ENCODE measurements at regions not wholly inside any gene's neighbourhood (a gene's known extent, or its start where the extent isn't known, plus 50 kb on each side); places are given as distances from the start of the nearest gene placed in this dataset.
"Not testable (repeated sequence)": the region's sequence is repeated elsewhere in the genome, so short reads cannot be mapped to it uniquely, and the experiment has no call there.

GRCh38 chr7:83824214-83824613 lies 175.3 kb upstream of the SEMA3E start:
- peak; percentile 38 for ATAC-seq

- no peak for ATAC-seq
These were observed 172.9 kb upstream of the SEMA3E start for GRCh38 chr7:83821866-83822265.

- ATAC-seq = no peak
These were observed 171.7 kb upstream of the SEMA3E start for GRCh38 chr7:83820641-83821040.

- no peak for ATAC-seq
These were observed 171.0 kb upstream of the SEMA3E start for GRCh38 chr7:83819911-83820310.

GRCh38 chr7:83814480-83814879 lies 165.5 kb upstream of the SEMA3E start:
- no peak for ATAC-seq

- ATAC-seq = not testable (repeated sequence)
These were observed 163.6 kb upstream of the SEMA3E start for GRCh38 chr7:83812563-83812962.

- no peak for ATAC-seq
These were observed 160.0 kb upstream of the SEMA3E start for GRCh38 chr7:83808982-83809381.

- no peak for ATAC-seq
These were observed 158.8 kb upstream of the SEMA3E start for GRCh38 chr7:83807774-83808173.

GRCh38 chr7:83806538-83806937 lies 157.6 kb upstream of the SEMA3E start:
- ATAC-seq = no peak

GRCh38 chr7:83799333-83799732 lies 150.4 kb upstream of the SEMA3E start:
- no peak for ATAC-seq

GRCh38 chr7:83798489-83798888 lies 149.6 kb upstream of the SEMA3E start:
- ATAC-seq = no peak

GRCh38 chr7:83796760-83797159 lies 147.8 kb upstream of the SEMA3E start:
- no peak for ATAC-seq

- no peak for ATAC-seq
These were observed 145.9 kb upstream of the SEMA3E start for GRCh38 chr7:83794829-83795228.

- ATAC-seq = no peak
These were observed 144.6 kb upstream of the SEMA3E start for GRCh38 chr7:83793558-83793957.

GRCh38 chr7:83791737-83792136 lies 142.8 kb upstream of the SEMA3E start:
- ATAC-seq = no peak

GRCh38 chr7:83786858-83787257 lies 137.9 kb upstream of the SEMA3E start:
- ATAC-seq = no peak

GRCh38 chr7:83782628-83783027 lies 133.7 kb upstream of the SEMA3E start:
- ATAC-seq = no peak

- no peak for ATAC-seq
These were observed 129.1 kb upstream of the SEMA3E start for GRCh38 chr7:83778073-83778443.

GRCh38 chr7:83777406-83778072 lies 128.6 kb upstream of the SEMA3E start:
- ATAC-seq = no peak

- ATAC-seq = no peak
These were observed 120.5 kb upstream of the SEMA3E start for GRCh38 chr7:83769407-83769806.

- ATAC-seq = no peak
These were observed 102.3 kb upstream of the SEMA3E start for GRCh38 chr7:83751217-83751616.

- no peak for ATAC-seq
These were observed 100.6 kb upstream of the SEMA3E start for GRCh38 chr7:83749495-83749894.

- no peak for ATAC-seq
These were observed 90.6 kb upstream of the SEMA3E start for GRCh38 chr7:83739527-83739926.

- no peak for ATAC-seq
These were observed 89.4 kb upstream of the SEMA3E start for GRCh38 chr7:83738291-83738835.

GRCh38 chr7:83732305-83732704 lies 83.4 kb upstream of the SEMA3E start:
- no peak for ATAC-seq

Measured in esophagus mucosa (tissue), 1 donor.